DMS53 (cell line): ENCODE measurements at regions not wholly inside any gene's neighbourhood (a gene's known extent, or its start where the extent isn't known, plus 50 kb on each side); places are given as distances from the start of the nearest gene placed in this dataset.
A peak's percentile ranks its signal among the peaks of the same experiment; 100 is the strongest.
"Not testable (repeated sequence)": the region's sequence is repeated elsewhere in the genome, so short reads cannot be mapped to it uniquely, and the experiment has no call there.

Experiments used
- DNase-seq: peaks from one replicate; lab custom pipeline; 2025; lab: John Stamatoyannopoulos, UW

- no peak for DNase-seq
Measured at GRCh38 chr10:36050763-36051499, 408.8 kb upstream of the FZD8 start.

GRCh38 chr10:36048780-36049179 is 406.7 kb upstream of the FZD8 start:
- DNase-seq = no peak

GRCh38 chr10:36048236-36048635 is 406.1 kb upstream of the FZD8 start:
- DNase-seq = no peak

GRCh38 chr10:36042135-36042534 is 400.0 kb upstream of the FZD8 start:
- no peak for DNase-seq

GRCh38 chr10:36038316-36038955 is 396.3 kb upstream of the FZD8 start:
- DNase-seq = no peak

- no peak for DNase-seq
Measured at GRCh38 chr10:36036137-36036536, 394.0 kb upstream of the FZD8 start.

- no peak for DNase-seq
Measured at GRCh38 chr10:36033808-36034207, 391.7 kb upstream of the FZD8 start.

GRCh38 chr10:36030516-36030915 is 388.4 kb upstream of the FZD8 start:
- DNase-seq = no peak

- no peak for DNase-seq
Measured at GRCh38 chr10:36026656-36027390, 384.7 kb upstream of the FZD8 start.

GRCh38 chr10:36026081-36026480 is 384.0 kb upstream of the FZD8 start:
- no peak for DNase-seq

- DNase-seq = peak; percentile 6
Measured at GRCh38 chr10:36023939-36024338, 381.8 kb upstream of the FZD8 start.

GRCh38 chr10:36021096-36021495 is 379.0 kb upstream of the FZD8 start:
- DNase-seq = no peak

GRCh38 chr10:36019749-36020148 is 377.7 kb upstream of the FZD8 start:
- no peak for DNase-seq

GRCh38 chr10:36018996-36019395 is 376.9 kb upstream of the FZD8 start:
- no peak for DNase-seq

GRCh38 chr10:36017137-36017536 is 375.0 kb upstream of the FZD8 start:
- no peak for DNase-seq

- DNase-seq = no peak
Measured at GRCh38 chr10:36007369-36007768, 365.3 kb upstream of the FZD8 start.

GRCh38 chr10:36003688-36004087 is 361.6 kb upstream of the FZD8 start:
- DNase-seq = no peak

GRCh38 chr10:36003031-36003600 is 361.0 kb upstream of the FZD8 start:
- DNase-seq = no peak

- no peak for DNase-seq
Measured at GRCh38 chr10:36002445-36002844, 360.3 kb upstream of the FZD8 start.

GRCh38 chr10:36000754-36001153 is 358.7 kb upstream of the FZD8 start:
- not testable (repeated sequence) for DNase-seq

- no peak for DNase-seq
Measured at GRCh38 chr10:35998026-35998425, 355.9 kb upstream of the FZD8 start.

- DNase-seq = no peak
Measured at GRCh38 chr10:35995485-35995884, 353.4 kb upstream of the FZD8 start.
